GM20000 (cell line): ENCODE measurements at regions not wholly inside any gene's neighbourhood (a gene's known extent, or its start where the extent isn't known, plus 50 kb on each side); places are given as distances from the start of the nearest gene placed in this dataset.

ENCODE experiments used
- DNase-seq: peaks from one replicate; pipeline ENCODE4 v3.0.0; 2012; ENCODE audit warnings: low spot score
- CTCF ChIP-seq: IDR thresholded peaks from 2 replicates; pipeline ENCODE4 v1.5.1; 2012; ENCODE audit warnings: mild to moderate bottlenecking, control low read depth; ENCODE audit errors: extremely low read depth, missing control alignments

DNA sequence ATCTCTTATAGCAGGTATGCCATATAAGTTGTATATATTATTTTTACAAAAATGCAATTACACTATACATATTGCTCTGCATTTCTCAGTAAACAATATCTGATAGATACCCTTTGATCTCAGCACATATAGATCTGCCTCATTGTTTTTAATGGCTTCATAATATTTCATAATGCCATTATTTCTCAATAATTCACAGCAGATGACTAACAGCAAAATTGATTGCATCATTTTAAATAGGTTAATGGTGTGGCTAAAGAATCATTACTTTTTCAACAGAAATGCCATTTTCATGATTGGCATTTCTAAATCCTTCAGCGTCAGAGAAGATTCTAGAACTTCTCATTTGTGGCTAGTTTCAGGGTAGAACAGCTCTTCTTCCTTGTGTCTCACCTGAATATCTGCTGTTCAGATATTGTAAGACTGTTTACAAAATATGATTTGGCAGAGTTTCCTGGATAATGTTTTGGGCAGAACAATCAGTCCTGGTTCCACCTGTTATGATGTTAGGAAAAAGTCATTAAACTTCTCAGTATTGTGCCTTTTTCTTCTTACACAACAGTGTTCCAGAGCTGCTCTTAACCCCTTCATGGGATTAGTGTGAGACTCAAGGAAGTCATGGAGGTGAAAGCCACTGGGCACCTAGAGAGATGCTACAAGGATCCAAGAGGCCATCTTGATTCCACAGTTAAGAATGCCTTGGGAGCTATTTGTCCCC is 397.6 kb upstream of the THBS1 start:
- TF ChIP-seq CTCF: no peak
- DNase-seq: no peak

- no peak for TF ChIP-seq CTCF
- DNase-seq: no peak
Observed at GRCh38 chr15:39184701-39185390, 396.0 kb upstream of the THBS1 start.

GRCh38 chr15:39188314-39188713 is 392.6 kb upstream of the THBS1 start:
- DNase-seq: no peak
- no peak for TF ChIP-seq CTCF

- DNase-seq: no peak
Observed at GRCh38 chr15:39188930-39189329, 391.9 kb upstream of the THBS1 start.

DNA sequence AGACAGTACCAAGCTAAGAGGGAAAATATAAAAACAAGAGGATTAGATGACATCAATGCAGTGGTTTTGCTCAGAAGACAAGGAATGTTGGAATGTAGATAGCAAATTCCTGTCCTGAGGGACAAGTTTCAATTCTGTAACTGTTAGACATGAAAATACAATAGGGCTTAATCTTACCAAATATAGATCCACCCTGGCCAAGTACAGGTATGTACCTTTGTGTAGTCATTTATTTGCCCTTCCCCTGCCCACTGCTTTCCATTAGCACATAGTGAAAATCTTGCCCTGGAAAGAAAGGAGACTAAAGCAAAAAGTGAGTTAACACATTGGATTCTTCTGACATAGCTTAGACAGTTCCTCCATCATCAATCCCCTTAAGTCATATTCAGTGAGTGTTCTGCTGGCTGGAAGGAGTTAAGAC is 389.0 kb upstream of the THBS1 start:
- no peak for TF ChIP-seq CTCF
- no peak for DNase-seq

More at GRCh38 chr15:39188930-39189329, 391.9 kb upstream of the THBS1 start:
- TF ChIP-seq CTCF: no peak

- DNase-seq: no peak
- no peak for TF ChIP-seq CTCF
Observed at GRCh38 chr15:39192351-39192750, 388.5 kb upstream of the THBS1 start.

GRCh38 chr15:39192979-39193560 is 387.8 kb upstream of the THBS1 start:
- no peak for TF ChIP-seq CTCF
- DNase-seq: no peak
